Glomerular visceral epithelial cell (primary cell): ENCODE measurements at regions not wholly inside any gene's neighbourhood (a gene's known extent, or its start where the extent isn't known, plus 50 kb on each side); places are given as distances from the start of the nearest gene placed in this dataset.
A peak's percentile ranks its signal among the peaks of the same experiment; 100 is the strongest.

ENCODE experiments used
- DNase-seq: peaks from one replicate; pipeline ENCODE4 v3.0.0-alpha.2; 2016; ENCODE audit errors: extremely low spot score

- peak; percentile 74 for DNase-seq
Observed at GRCh38 chr2:7209757-7210555, 292.7 kb downstream of the RNF144A start.

DNA sequence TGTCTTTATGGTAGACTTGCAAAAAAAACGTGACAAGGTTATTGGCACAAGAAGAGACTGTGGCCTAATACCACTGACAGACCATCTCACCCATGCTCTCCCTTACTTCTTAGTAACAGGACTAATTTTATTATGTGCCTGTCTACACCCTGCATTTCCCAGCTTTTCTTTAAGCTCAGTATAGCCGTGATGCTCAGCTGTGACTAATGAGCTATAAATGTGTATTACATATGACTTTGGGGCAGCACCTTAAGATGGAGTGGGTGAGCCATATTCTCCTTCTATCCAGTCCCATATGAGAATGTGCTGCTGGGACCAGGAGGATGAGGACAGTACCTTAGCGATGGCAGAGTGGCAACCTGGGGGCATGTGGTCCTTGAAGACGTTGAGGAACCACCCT is 293.5 kb downstream of the RNF144A start:
- peak; percentile 14 for DNase-seq

- DNase-seq = no peak
Observed at GRCh38 chr2:7225848-7226247, 308.6 kb downstream of the RNF144A start.

DNA sequence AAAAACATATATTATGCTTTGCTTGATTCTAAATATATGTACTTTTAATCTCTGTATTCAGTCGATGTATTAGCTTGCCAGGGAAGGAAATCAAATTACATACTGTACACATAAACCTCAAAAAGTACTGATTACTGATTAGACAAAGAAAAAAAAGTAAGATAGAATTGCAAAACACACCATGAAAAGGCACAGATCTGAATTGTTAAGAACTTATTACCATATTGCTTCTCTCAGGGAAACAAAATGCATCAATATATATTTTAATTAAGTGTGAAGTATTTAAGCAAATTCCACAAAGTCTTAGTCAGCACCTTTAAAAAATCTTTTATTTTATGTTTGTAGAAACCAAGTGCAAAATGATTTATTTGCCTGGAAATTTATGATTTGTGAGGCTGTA is 309.3 kb downstream of the RNF144A start:
- DNase-seq = no peak

GRCh38 chr2:7233126-7233525 is 315.9 kb downstream of the RNF144A start:
- no peak for DNase-seq

- DNase-seq = no peak
Observed at GRCh38 chr2:7237466-7237865, 320.3 kb downstream of the RNF144A start.

- DNase-seq = no peak
Observed at GRCh38 chr2:7239078-7239477, 321.9 kb downstream of the RNF144A start.

DNA sequence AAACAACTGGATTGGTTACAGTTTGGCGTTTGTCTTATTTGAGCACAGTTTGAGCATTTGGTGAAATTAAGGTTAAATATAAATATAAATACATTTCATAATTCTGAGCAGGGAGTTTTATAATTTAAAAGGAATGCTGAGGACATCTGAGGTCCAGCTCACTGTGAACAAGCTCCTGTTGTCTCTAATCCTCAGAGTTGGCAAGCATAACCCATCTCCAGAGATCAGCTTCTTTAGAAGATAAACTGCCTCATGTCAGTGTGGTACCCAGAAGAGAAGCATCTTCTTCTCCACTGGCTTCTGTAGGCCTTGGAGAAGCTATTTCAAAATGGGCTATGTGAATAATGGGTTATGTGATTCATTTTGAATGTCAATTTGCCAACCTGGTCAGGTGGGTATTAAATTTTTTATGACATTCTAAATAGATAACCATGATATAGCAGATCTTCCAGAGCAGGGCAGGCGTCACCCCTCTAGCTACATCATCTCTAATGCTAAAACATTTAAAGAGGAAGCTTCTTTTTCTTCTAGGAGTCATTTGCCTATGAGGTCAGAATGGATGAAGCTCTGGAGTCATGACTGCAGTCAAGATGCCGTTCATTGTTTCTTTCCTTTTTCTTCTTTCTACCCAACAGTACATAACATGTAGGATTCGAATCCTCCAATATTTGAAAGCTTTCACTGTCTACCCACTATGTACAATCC is 324.0 kb downstream of the RNF144A start:
- no peak for DNase-seq

DNA sequence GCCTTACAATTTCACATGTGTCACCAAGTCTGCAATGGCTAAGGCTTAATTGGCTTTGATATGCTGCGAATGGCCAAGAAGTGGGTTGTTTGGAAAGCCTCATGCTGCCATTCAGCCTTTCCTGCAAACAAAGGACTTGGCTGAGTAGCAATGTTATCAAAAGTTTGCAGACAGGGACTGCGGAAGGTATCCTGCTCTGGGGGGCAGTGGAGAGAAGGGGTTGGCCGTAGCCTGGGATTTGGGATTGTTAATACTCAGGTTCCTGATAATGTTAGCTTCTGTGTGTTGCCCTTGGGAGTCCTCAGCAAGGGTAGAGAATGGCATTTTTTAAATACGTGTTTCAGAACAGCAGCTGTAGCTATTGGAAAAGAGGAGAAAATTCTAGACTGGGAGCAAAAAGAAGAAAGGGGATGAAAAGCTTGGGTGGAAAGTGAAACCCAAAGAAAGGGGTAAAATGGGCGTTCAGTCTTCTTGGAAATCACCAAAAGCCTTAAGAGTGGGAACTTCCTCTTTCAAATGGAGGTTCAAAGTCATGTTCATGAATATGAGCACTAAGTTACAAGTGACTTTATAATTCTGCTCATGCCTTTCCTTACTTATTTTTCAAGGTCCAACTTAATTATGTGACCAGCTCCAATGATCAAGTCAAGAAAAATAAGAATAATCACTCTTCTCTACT is 325.1 kb downstream of the RNF144A start:
- DNase-seq = no peak

GRCh38 chr2:7243276-7243675 is 326.1 kb downstream of the RNF144A start:
- DNase-seq = no peak

DNA sequence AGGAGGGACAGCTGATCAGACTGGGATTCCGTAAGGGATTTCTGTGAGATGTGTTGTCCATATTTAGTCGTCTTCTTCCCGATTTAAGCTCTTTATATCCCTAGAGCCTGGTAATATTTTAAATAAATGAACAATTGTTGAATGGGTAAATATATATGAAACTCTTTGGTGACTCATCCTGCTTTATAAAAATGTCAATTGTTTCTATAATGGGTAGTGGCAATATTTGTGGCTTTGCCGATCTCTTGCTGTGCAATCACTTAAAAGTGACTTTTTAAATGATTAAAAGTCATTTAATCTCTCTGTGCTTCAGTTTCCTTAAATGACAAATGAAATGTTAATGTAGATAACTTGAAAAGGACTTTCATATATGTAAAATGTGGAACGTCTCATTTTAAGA is 339.2 kb downstream of the RNF144A start:
- no peak for DNase-seq

DNA sequence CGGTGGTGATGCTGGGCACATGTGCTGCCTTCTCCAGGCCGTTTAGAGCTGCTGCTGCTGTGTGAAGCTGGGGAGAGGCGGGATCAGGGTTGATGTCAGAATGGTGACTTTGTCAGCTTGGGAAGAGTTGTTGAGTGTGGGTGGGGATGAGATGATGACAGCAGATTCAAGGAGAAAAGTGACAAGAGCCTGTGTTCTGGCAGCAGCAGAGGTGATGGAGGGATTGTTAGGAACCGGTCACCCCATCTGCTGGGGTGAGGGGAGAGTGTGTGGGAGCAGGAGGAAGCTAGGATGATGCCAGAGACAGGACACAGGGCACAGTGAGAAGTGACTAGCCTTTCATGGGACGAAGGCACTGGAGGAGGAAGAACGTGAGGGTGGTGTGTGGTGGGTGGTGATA is 345.5 kb downstream of the RNF144A start:
- DNase-seq = no peak

GRCh38 chr2:7264791-7265190 is 347.6 kb downstream of the RNF144A start:
- DNase-seq = no peak

GRCh38 chr2:7265286-7265685 is 348.1 kb downstream of the RNF144A start:
- DNase-seq = no peak

DNA sequence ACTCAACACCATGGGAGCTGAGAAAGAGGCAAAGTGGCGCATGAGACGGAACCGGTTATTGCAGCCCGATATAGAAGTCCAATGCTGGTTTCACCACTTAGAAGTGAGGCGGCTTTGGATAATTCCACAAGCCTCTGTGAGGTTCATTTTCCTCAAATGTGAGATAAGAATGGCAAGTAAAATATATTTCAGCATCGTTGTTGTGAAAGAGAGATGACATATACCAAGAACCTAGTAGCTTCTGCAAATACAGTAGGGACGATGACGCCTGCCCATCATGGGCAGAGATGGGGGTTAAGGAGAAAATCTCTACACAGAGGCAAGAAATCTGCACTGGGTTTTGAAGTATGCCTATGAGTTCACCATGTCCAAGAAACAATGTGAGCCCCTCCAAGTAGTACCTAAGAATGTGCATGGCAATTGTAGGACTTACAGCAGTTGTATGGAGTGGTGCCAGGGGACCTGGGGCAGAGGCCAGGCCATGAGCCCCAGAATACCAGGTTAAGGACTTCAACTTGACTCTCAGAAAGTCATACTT is 352.0 kb downstream of the RNF144A start:
- DNase-seq = no peak

DNA sequence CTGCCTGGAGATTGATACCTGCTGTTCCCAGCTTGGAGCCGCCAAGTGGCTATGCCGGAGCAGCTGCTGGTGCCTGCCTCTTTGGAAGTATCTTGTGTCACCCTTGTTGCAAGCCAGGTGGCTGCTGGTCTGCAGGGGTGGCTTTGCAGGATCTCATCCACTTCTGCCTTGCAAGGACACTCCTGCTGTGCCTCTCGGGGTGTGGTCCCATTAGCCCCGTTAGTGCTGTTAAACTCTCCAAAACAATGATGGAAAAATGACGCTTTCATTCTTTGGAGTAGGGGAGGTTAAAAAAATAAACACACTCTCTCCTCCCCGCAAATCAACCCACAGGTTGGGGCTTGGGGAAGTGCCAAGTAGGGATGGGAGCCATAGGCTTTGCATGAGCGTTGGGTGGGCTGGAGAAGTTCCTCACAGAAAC is 352.8 kb downstream of the RNF144A start:
- DNase-seq = no peak

DNA sequence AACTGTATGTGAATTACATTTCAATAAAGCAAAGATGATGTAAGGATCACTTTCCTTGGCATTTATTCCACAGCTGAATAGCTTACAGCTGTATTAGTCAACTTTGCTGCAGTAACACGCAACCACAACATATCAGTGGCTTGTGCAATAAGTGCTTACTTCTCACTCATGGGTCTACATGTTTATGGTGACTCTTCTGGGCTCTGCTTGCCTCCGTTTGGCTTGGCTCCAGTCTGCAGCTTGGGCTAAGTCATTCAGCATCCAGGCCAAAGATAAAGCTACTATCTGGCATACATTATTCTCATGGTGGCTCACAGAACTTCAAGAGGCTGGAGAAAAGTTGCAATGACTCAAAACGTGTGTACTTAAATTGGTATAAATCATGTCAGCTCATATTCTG is 355.0 kb downstream of the RNF144A start:
- no peak for DNase-seq

DNA sequence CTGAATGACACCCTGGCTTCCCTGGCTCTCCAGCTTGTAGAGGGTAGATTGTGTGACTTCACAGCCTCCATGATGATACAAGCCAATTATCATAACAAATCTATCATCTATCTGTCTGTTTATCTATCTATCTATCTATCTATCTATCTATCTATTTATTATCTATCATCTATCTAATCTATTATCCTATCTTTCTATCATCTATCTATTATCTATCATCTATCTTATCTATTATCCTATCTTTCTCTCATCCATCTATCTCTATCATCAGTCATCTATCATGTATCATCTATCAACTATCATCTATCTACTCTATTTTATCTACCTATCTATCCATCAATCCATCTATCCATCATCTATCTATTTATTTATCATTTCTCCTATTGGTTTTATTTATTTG is 361.8 kb downstream of the RNF144A start:
- DNase-seq = no peak

DNA sequence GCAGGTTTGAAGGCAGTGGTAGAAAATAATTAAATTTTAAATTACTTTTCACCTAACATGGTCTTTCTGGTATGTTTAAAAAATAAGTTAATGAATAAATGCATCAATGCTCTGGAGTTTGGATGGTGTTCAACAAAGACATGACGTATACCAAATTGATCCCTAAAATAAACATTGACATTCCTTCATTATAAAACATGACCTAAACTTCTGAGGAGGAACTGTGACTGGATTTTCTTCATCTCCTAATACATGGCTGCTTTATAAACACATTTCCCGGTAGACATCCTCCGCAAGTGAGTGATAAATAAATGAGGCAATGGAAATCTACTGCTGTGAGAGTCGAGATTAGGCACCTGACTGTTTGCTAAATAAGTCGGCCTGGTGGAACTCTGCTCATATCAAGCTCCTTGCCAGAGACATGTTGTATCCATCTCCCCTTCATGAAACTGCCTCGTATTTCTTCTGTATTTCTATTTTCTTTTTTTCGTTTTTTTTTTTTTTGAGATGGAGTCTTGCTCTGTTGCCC is 362.3 kb downstream of the RNF144A start:
- no peak for DNase-seq

DNA sequence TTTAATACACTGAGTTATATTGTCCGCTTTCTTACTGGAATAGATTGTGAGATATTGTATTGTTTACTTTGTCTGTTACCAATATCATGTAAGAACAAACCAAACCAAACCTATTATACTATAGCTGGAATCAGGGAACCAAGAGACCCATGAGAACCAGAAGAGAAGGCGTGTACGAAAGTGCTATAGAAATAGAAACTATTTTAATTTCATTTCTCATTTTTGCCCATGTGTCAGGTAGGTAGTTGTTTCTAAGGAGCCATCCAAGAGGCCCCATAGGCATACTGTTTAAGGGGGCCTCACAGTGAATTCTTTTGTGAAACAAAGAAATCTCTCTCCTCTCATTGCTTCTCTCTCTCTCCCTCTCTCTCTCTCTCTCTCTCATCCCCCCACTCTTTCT is 363.6 kb downstream of the RNF144A start:
- no peak for DNase-seq

DNA sequence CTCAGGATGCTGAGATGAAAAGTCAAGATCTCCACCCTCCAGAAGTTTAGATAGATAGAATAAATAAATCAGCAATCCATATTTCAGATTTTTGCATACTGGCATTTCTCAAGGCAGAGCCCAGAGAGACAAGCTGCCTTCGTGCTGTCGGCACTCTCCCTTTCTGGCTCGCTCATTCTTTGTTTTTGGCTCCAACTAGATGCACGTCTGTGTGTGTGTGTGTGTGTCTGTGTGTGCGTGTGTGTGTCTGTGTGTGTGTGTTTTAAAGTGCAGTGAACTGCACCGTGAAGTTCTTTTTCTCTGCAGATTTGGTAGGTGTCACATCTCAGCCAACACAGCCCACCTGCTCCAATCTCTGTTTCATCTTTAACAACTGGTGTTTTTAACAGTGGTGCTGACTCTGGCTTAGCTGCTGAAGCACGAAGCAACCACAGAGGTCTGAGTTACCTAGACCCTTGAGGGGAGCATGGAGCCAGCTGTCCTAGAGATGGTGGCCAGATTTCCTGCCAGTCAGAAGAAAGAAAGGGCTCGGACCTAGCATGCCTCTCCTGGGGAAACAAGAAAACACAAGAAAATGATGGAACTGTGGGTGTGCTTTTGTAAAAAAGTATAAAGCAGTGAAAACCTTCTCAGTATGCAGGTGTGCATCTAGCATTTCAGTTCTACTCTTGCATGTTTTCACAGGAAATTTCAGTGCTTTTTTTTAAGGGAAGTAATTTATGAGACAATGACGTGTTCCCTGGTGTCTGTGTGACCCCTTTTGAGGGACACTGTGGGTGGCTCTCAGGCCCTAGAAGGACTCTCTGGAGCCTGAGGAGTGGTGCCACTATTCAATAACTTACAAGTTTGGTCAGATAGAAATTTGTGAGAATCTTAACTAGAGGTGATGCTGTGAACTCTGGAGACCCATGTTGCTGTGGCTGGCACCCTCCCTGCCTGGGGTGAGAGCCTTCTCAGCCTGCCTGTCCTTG is 364.3 kb downstream of the RNF144A start:
- DNase-seq = no peak
